ENCODE measurements at regions not wholly inside any gene's neighbourhood (a gene's known extent, or its start where the extent isn't known, plus 50 kb on each side); places are given as distances from the start of the nearest gene placed in this dataset.
"Not testable (repeated sequence)": the region's sequence is repeated elsewhere in the genome, so short reads cannot be mapped to it uniquely, and the experiment has no call there.

- DNase-seq (ENCODE audit: low read depth in 3 of 3) = no peak
Measured at GRCh38 chr3:18734309-18734708, 309.2 kb upstream of the SATB1 start.

- DNase-seq (ENCODE audit: low read depth in 3 of 3) = no peak
Measured at GRCh38 chr3:18732474-18732873, 307.3 kb upstream of the SATB1 start.

- DNase-seq (ENCODE audit: low read depth in 3 of 3) = no peak
Measured at GRCh38 chr3:18730491-18730890, 305.4 kb upstream of the SATB1 start.

- DNase-seq (ENCODE audit: low read depth in 3 of 3) = no peak
Measured at GRCh38 chr3:18729671-18730070, 304.5 kb upstream of the SATB1 start.

- no peak for DNase-seq (ENCODE audit: low read depth in 3 of 3)
Measured at GRCh38 chr3:18725668-18726407, 300.7 kb upstream of the SATB1 start.

- no peak for DNase-seq (ENCODE audit: low read depth in 3 of 3)
Measured at GRCh38 chr3:18724456-18724855, 299.3 kb upstream of the SATB1 start.

- no peak for DNase-seq (ENCODE audit: low read depth in 3 of 3)
Measured at GRCh38 chr3:18723206-18723810, 298.2 kb upstream of the SATB1 start.

- no peak for DNase-seq (ENCODE audit: low read depth in 3 of 3)
Measured at GRCh38 chr3:18720543-18720942, 295.4 kb upstream of the SATB1 start.

GRCh38 chr3:18717598-18717997 is 292.5 kb upstream of the SATB1 start:
- no peak for DNase-seq (ENCODE audit: low read depth in 3 of 3)

- DNase-seq (ENCODE audit: low read depth in 3 of 3) = no peak
Measured at GRCh38 chr3:18716821-18717220, 291.7 kb upstream of the SATB1 start.

- no peak for DNase-seq (ENCODE audit: low read depth in 3 of 3)
Measured at GRCh38 chr3:18716101-18716500, 291.0 kb upstream of the SATB1 start.

- DNase-seq (ENCODE audit: low read depth in 3 of 3) = no peak
Measured at GRCh38 chr3:18715208-18715607, 290.1 kb upstream of the SATB1 start.

GRCh38 chr3:18713577-18713951 is 288.4 kb upstream of the SATB1 start:
- no peak for DNase-seq (ENCODE audit: low read depth in 3 of 3)

GRCh38 chr3:18712713-18713576 is 287.8 kb upstream of the SATB1 start:
- no peak for DNase-seq (ENCODE audit: low read depth in 3 of 3)

GRCh38 chr3:18704326-18704725 is 279.2 kb upstream of the SATB1 start:
- DNase-seq (ENCODE audit: low read depth in 3 of 3) = no peak

- no peak for DNase-seq (ENCODE audit: low read depth in 3 of 3)
Measured at GRCh38 chr3:18703798-18704197, 278.7 kb upstream of the SATB1 start.

GRCh38 chr3:18693588-18694329 is 268.6 kb upstream of the SATB1 start:
- not testable (repeated sequence) for DNase-seq (ENCODE audit: low read depth in 3 of 3)

- no peak for DNase-seq (ENCODE audit: low read depth in 3 of 3)
Measured at GRCh38 chr3:18687286-18687685, 262.1 kb upstream of the SATB1 start.

GRCh38 chr3:18683900-18684299 is 258.8 kb upstream of the SATB1 start:
- no peak for DNase-seq (ENCODE audit: low read depth in 3 of 3)

GRCh38 chr3:18681818-18682345 is 256.7 kb upstream of the SATB1 start:
- no peak for DNase-seq (ENCODE audit: low read depth in 3 of 3)

- DNase-seq (ENCODE audit: low read depth in 3 of 3) = no peak
Measured at GRCh38 chr3:18680758-18681157, 255.6 kb upstream of the SATB1 start.

- DNase-seq (ENCODE audit: low read depth in 3 of 3) = no peak
Measured at GRCh38 chr3:18679238-18679637, 254.1 kb upstream of the SATB1 start.

Measured in stimulated activated CD4-positive, alpha-beta T cell treated with anti-CD3 and anti-CD28 coated beads, TNF-alpha, amount 100 ng/mL, for 4 hours (primary cell).